ENCODE measurements at regions not wholly inside any gene's neighbourhood (a gene's known extent, or its start where the extent isn't known, plus 50 kb on each side); places are given as distances from the start of the nearest gene placed in this dataset.

DNA sequence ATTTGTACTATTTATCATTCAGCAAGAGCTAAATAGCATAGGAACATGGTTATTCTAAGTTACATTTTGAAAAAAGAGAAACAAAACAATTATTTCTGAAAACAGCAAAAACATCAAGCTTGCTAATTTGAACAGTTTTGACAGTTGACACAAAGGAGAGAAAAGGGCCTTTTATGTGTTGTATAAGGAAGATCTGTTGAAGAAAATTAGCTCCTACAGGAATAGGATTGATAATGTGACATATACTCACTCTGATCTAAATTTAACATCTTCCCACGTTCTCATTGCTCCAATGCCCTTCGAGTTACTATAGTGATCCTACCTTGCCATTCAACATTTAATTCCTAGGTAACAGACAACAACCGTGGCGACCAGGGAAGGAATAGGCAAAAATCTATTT is 61.4 kb upstream of the BTG3 start:
- no peak for TF ChIP-seq CTCF (IDR thresholded peaks at IDR 0.05; ENCODE audit: low read length)
- no peak for TF ChIP-seq EZH2 (IDR thresholded peaks at IDR 0.05; ENCODE audit: borderline replicate concordance, low read length)
